ENCODE measurements at regions not wholly inside any gene's neighbourhood (a gene's known extent, or its start where the extent isn't known, plus 50 kb on each side); places are given as distances from the start of the nearest gene placed in this dataset.

DNA sequence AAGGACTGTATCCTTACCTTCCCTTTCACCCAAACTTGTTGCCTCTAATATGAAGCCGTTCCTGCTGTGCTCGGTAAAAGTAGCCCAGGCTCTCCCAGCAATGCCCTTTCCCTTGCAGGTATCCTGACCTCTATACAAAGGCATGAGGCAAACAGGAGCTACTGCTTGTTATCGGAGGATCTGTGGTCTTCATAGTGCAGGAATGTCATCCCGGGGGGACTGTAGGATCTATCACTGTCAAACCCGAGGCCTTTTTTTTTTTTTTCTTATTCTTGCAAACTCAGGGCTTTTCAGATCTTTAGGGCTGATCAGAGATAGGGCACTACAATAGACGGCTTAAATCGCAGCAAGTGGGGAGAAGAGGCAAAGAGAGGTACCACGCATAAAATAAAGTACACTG, 1206.6 kb downstream of the TYW1 start:
- TF ChIP-seq, protein P1, sequence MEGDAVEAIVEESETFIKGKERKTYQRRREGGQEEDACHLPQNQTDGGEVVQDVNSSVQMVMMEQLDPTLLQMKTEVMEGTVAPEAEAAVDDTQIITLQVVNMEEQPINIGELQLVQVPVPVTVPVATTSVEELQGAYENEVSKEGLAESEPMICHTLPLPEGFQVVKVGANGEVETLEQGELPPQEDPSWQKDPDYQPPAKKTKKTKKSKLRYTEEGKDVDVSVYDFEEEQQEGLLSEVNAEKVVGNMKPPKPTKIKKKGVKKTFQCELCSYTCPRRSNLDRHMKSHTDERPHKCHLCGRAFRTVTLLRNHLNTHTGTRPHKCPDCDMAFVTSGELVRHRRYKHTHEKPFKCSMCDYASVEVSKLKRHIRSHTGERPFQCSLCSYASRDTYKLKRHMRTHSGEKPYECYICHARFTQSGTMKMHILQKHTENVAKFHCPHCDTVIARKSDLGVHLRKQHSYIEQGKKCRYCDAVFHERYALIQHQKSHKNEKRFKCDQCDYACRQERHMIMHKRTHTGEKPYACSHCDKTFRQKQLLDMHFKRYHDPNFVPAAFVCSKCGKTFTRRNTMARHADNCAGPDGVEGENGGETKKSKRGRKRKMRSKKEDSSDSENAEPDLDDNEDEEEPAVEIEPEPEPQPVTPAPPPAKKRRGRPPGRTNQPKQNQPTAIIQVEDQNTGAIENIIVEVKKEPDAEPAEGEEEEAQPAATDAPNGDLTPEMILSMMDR (IDR thresholded peaks at IDR 0.05; ENCODE audit: insufficient read depth, low read length, poor library complexity, severe bottlenecking), result no peak

DNA sequence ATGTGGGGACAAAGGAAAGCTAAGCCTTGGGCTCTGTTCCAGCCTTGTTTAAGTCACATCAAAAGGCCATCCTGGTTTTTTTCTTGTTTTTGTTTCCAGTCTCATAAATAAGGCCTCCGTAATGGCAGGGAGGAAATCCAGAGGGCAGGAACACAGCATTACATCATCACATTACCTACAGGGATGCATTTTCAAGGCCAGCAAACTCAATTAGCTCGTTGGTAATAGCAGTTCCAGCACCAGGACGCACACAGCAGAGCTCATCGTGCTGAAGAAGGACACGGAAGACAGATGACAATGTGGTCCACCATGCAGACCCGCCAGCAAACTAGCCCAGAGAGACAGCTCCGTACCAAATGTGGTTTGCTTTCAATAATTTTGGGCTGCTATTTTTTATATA, 1209.2 kb downstream of the TYW1 start:
- Histone ChIP-seq H3K27me3 (ENCODE audit: control insufficient read depth, insufficient read depth, low read length) (no peaks in the 10 kb centered on the region), H3K4me3 (ENCODE audit: low read depth, low read length) (no peak overlapping the region), H3K36me3 (ENCODE audit: control insufficient read depth, insufficient read depth, low read length) (no peaks in the 10 kb centered on the region)
- DNase-seq (ENCODE audit: low read depth), result no peak
- TF ChIP-seq, protein P1 (IDR thresholded peaks at IDR 0.05; ENCODE audit: insufficient read depth, low read length, poor library complexity, severe bottlenecking), result no peak

More for the DNA sequence above, 1206.6 kb downstream of the TYW1 start:
- Histone ChIP-seq H3K4me3 (ENCODE audit: low read depth, low read length) (no peak overlapping the region), H3K27me3 (ENCODE audit: control insufficient read depth, insufficient read depth, low read length) (no peaks in the 10 kb centered on the region), H3K36me3 (ENCODE audit: control insufficient read depth, insufficient read depth, low read length) (no peaks in the 10 kb centered on the region)
- no peak for DNase-seq (ENCODE audit: low read depth)

DNA sequence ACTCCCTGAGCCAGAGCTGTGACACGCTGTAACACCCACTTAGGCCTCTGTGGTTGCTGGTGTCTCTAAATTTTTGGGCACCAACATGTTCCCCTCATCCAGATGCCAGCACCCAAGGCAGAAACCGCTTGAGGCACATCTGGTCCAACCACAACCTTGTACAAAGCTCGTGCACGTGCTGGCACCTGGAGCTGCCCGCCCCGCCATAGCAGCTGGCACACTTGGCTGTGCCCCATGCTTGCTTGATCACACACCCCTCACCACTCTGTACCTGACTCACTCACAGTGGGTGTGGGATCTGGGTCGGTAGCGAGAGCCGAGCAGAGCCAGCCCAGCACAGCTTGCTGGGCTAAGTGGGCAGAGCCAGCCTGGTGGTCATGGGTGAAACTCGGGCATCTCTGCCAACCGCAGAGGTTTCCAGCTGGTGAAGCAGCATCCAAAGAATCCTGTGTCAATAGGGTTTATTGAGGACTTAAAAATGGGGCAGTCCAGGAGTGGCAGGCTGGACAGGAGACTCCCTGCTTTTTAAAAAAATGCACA, 1210.4 kb downstream of the TYW1 start:
- TF ChIP-seq, protein P1 (IDR thresholded peaks at IDR 0.05; ENCODE audit: insufficient read depth, low read length, poor library complexity, severe bottlenecking), result no peak
- no peak for DNase-seq (ENCODE audit: low read depth)

DNA sequence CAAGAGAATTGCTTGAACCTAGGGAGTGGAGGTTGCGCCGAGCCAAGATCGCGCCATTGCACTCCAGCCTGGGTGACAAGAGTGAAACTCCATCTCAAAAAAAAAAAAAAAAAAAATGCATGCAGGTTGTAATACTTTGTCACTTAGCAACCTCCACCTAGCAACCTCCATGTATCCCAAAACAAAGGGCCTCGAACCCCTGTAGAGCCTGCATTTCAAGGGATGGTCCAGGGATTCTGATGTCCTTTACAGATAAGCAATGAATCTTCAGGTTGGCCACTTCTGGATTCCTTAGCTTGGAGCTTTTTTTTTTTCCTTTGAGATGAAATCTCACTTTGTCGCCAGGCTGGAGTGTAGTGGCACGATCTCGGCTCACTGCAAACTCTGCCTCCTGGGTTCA, 1211.0 kb downstream of the TYW1 start:
- Histone ChIP-seq H3K27me3 (ENCODE audit: control insufficient read depth, insufficient read depth, low read length) (no peaks in the 10 kb centered on the region), H3K36me3 (ENCODE audit: control insufficient read depth, insufficient read depth, low read length) (no peaks in the 10 kb centered on the region), H3K4me3 (ENCODE audit: low read depth, low read length) (no peak overlapping the region)
- DNase-seq (ENCODE audit: low read depth), result no peak
- TF ChIP-seq, protein P1 (IDR thresholded peaks at IDR 0.05; ENCODE audit: insufficient read depth, low read length, poor library complexity, severe bottlenecking), result no peak

More for the DNA sequence above, 1210.4 kb downstream of the TYW1 start:
- H3K27me3 ChIP-seq (ENCODE audit: control insufficient read depth, insufficient read depth, low read length), result no peaks in the 10 kb centered on the region
- no peaks in the 10 kb centered on the region for H3K36me3 ChIP-seq (ENCODE audit: control insufficient read depth, insufficient read depth, low read length)
- H3K4me3 ChIP-seq (ENCODE audit: low read depth, low read length), result no peak overlapping the region

DNA sequence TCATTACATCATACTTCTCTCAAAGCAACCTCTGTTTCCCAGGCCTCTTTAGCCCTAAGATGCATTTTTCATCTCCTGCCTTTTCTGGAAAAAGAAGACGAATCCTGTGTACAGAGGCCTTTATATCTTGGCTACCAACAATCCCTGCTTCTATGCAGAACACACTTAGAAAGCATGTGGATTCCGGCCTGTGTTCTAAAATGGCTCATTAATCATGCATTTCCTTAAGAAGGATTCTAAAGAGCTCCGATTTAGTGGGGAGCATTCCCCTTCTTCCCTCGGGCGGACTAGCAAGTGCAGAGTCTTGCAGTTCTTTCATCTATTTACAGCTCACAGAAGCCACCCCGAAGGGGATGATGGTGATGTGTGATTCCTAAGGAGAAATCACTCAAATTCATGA, 1212.9 kb downstream of the TYW1 start:
- TF ChIP-seq, protein P1 (IDR thresholded peaks at IDR 0.05; ENCODE audit: insufficient read depth, low read length, poor library complexity, severe bottlenecking), result no peak
- Histone ChIP-seq H3K4me3 (ENCODE audit: low read depth, low read length) (no peak overlapping the region), H3K27me3 (ENCODE audit: control insufficient read depth, insufficient read depth, low read length) (no peaks in the 10 kb centered on the region), H3K36me3 (ENCODE audit: control insufficient read depth, insufficient read depth, low read length) (no peaks in the 10 kb centered on the region)
- DNase-seq (ENCODE audit: low read depth), result no peak

DNA sequence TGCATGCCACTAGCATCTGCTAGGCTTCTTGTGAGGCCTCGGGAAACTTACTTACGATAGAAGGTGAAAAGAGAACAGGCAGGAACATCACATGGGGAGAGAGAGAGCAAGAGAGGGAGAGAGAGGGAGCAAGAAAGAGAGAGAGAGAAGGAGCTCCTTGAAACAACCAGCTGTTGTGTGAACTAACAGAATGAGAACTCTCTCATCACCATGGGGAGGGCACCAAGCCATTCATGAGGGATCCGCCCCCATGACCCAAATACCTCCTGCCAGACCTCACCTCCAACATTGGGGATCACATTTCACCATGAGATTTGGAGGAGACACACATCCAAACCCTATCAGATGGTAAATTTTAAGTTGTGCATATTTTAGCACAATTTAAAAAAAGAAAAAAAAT, 1217.2 kb downstream of the TYW1 start:
- H3K27me3 ChIP-seq (ENCODE audit: control insufficient read depth, insufficient read depth, low read length), result no peaks in the 10 kb centered on the region
- H3K36me3 ChIP-seq (ENCODE audit: control insufficient read depth, insufficient read depth, low read length), result no peaks in the 10 kb centered on the region
- DNase-seq (ENCODE audit: low read depth), result no peak
- no peak overlapping the region for H3K4me3 ChIP-seq (ENCODE audit: low read depth, low read length)
- TF ChIP-seq, protein P1 (IDR thresholded peaks at IDR 0.05; ENCODE audit: insufficient read depth, low read length, poor library complexity, severe bottlenecking), result no peak
